ENCODE measurements at regions not wholly inside any gene's neighbourhood (a gene's known extent, or its start where the extent isn't known, plus 50 kb on each side); places are given as distances from the start of the nearest gene placed in this dataset.
A peak's percentile ranks its signal among the peaks of the same experiment; 100 is the strongest.

GRCh38 chr7:115635376-115635775 lies 395.2 kb downstream of the TFEC start:
- FAIRE-seq (no peak), DNase-seq (ENCODE audit: low read depth) (peak; percentile 47)
- H3K27me3 ChIP-seq (ENCODE audit: control insufficient read depth, insufficient read depth, low read length) = no peaks in the 10 kb centered on the region
- H3K4me3 ChIP-seq (ENCODE audit: low read depth, low read length) = no peak overlapping the region
- no peak for TF ChIP-seq CTCF (IDR thresholded peaks at IDR 0.05; ENCODE audit: insufficient read depth, low read length, severe bottlenecking)
- no peaks in the 10 kb centered on the region for H3K36me3 ChIP-seq (ENCODE audit: control insufficient read depth, insufficient read depth, low read length)

- peak; percentile 83 for DNase-seq (ENCODE audit: low read depth)
- Histone ChIP-seq H3K36me3 (ENCODE audit: control insufficient read depth, insufficient read depth, low read length) (no peaks in the 10 kb centered on the region), H3K27me3 (ENCODE audit: control insufficient read depth, insufficient read depth, low read length) (no peaks in the 10 kb centered on the region), H3K4me3 (ENCODE audit: low read depth, low read length) (no peak overlapping the region)
- no peak for FAIRE-seq
- TF ChIP-seq CTCF (IDR thresholded peaks at IDR 0.05; ENCODE audit: insufficient read depth, low read length, severe bottlenecking) = no peak
Measured at GRCh38 chr7:115634633-115635032, 395.9 kb downstream of the TFEC start.

- FAIRE-seq (no peak), DNase-seq (ENCODE audit: low read depth) (no peak)
- no peak overlapping the region for H3K4me3 ChIP-seq (ENCODE audit: low read depth, low read length)
- no peaks in the 10 kb centered on the region for H3K27me3 ChIP-seq (ENCODE audit: control insufficient read depth, insufficient read depth, low read length)
- H3K36me3 ChIP-seq (ENCODE audit: control insufficient read depth, insufficient read depth, low read length) = no peaks in the 10 kb centered on the region
- TF ChIP-seq CTCF (IDR thresholded peaks at IDR 0.05; ENCODE audit: insufficient read depth, low read length, severe bottlenecking) = no peak
Measured at GRCh38 chr7:115632636-115633035, 397.9 kb downstream of the TFEC start.

GRCh38 chr7:115631782-115632181 lies 398.8 kb downstream of the TFEC start:
- Histone ChIP-seq H3K27me3 (ENCODE audit: control insufficient read depth, insufficient read depth, low read length) (no peaks in the 10 kb centered on the region), H3K36me3 (ENCODE audit: control insufficient read depth, insufficient read depth, low read length) (no peaks in the 10 kb centered on the region), H3K4me3 (ENCODE audit: low read depth, low read length) (no peak overlapping the region)
- no peak for TF ChIP-seq CTCF (IDR thresholded peaks at IDR 0.05; ENCODE audit: insufficient read depth, low read length, severe bottlenecking)
- FAIRE-seq (no peak), DNase-seq (ENCODE audit: low read depth) (no peak)

GRCh38 chr7:115630049-115630448 lies 400.5 kb downstream of the TFEC start:
- no peak for FAIRE-seq
- Histone ChIP-seq H3K36me3 (ENCODE audit: control insufficient read depth, insufficient read depth, low read length) (no peaks in the 10 kb centered on the region), H3K4me3 (ENCODE audit: low read depth, low read length) (no peak overlapping the region), H3K27me3 (ENCODE audit: control insufficient read depth, insufficient read depth, low read length) (no peaks in the 10 kb centered on the region)
- no peak for DNase-seq (ENCODE audit: low read depth)
- TF ChIP-seq CTCF (IDR thresholded peaks at IDR 0.05; ENCODE audit: insufficient read depth, low read length, severe bottlenecking) = no peak

GRCh38 chr7:115618676-115619075 lies 411.9 kb downstream of the TFEC start:
- H3K27me3 ChIP-seq (ENCODE audit: control insufficient read depth, insufficient read depth, low read length) = no peaks in the 10 kb centered on the region
- H3K36me3 ChIP-seq (ENCODE audit: control insufficient read depth, insufficient read depth, low read length) = no peaks in the 10 kb centered on the region
- no peak for DNase-seq (ENCODE audit: low read depth)
- no peak for FAIRE-seq
- no peak overlapping the region for H3K4me3 ChIP-seq (ENCODE audit: low read depth, low read length)
- TF ChIP-seq CTCF (IDR thresholded peaks at IDR 0.05; ENCODE audit: insufficient read depth, low read length, severe bottlenecking) = no peak
